Gastrocnemius medialis (tissue), 4 donors: ENCODE measurements at regions not wholly inside any gene's neighbourhood (a gene's known extent, or its start where the extent isn't known, plus 50 kb on each side); places are given as distances from the start of the nearest gene placed in this dataset.

Source experiments
- ATAC-seq, 2 donors: fragments of 150-250 bp; one replicate each; pipeline ENCODE4 v1.9.1; 2016
- DNase-seq, 2 donors: peaks; one replicate each; pipeline ENCODE4 v3.0.0-alpha.2; 2019
- H3K27ac ChIP-seq, 4 donors: fragments of 200-600 bp; sonication (generic); 1 replicate in 1 of 4; 2 replicates in 3 of 4; pipeline ENCODE4 v1.5.1; 2016 to 2018; ENCODE audit warnings: mild to moderate bottlenecking in 2 of 4, moderate library complexity in 1 of 4
- H3K27me3 ChIP-seq, 3 donors: fragments of 200-600 bp; sonication (generic) in 2 of 3; 1 replicate in 1 of 3; 2 replicates in 2 of 3; pipeline versions ENCODE4 v1.5.1 to v1.6.0; 2016 to 2019; ENCODE audit warnings: mild to moderate bottlenecking in 1 of 3, moderate library complexity in 1 of 3
- H3K36me3 ChIP-seq, 2 donors: fragments of 200-600 bp; sonication (generic) in 1 of 2; one replicate each; pipeline ENCODE4 v1.5.1; 2017 to 2018
- H3K4me1 ChIP-seq, 2 donors: fragments of 200-600 bp; sonication (generic) in 1 of 2; one replicate each; pipeline ENCODE4 v1.5.1; 2016 to 2017; ENCODE audit warnings: mild to moderate bottlenecking in 2 of 2
- H3K4me3 ChIP-seq, 4 donors: fragments of 200-600 bp; sonication (generic) in 3 of 4; 1 replicate in 1 of 4; 2 replicates in 3 of 4; pipeline ENCODE4 v1.5.1; 2016 to 2019; ENCODE audit warnings: mild to moderate bottlenecking in 2 of 4
- H3K9me3 ChIP-seq, 3 donors: fragments of 200-600 bp; sonication (generic) in 2 of 3; 1 replicate in 1 of 3; 2 replicates in 2 of 3; pipeline ENCODE4 v1.5.1; 2016 to 2019
- CTCF ChIP-seq, 5 experiments: fragments of 450-650 bp in 3 of 5; fragments of 200-600 bp in 2 of 5; sonication (generic) in 2 of 5; IDR thresholded peaks in 4 of 5; conservative IDR thresholded peaks in 1 of 5; 1 replicate in 4 of 5; 2 replicates in 1 of 5; pipeline ENCODE4 v1.5.1; 2016 to 2019; ENCODE audit warnings: antibody characterized with exemption in 5 of 5, mild to moderate bottlenecking in 3 of 5, moderate library complexity in 3 of 5
- POLR2A ChIP-seq, 2 donors: fragments of 450-650 bp; IDR thresholded peaks; one replicate each; pipeline ENCODE4 v1.6.1; 2017; ENCODE audit warnings: antibody characterized with exemption in 2 of 2, mild to moderate bottlenecking in 2 of 2, moderate library complexity in 2 of 2
- in situ Hi-C, 4 donors: fragments of 200-750 bp; cut with MboI; loops; one replicate each; pipeline versions ENCODE4 v1.15.0 to v1.8.0; 2017; ENCODE audit warnings: low sequenced_read_pairs in 4 of 4
- intact Hi-C: fragments of 100-400 bp; cut with DNase I; formaldehyde crosslinking; loops from one replicate; pipeline ENCODE4 v1.15.1; 2023; ENCODE audit warnings: low total_unique reads

- no peaks in the 10 kb centered on the region for H3K27me3 ChIP-seq
- no peak overlapping the region for H3K4me3 ChIP-seq
- ATAC-seq (no peak), DNase-seq (no peak)
- no peak overlapping the region for H3K27ac ChIP-seq
- H3K9me3 ChIP-seq = no peaks in the 10 kb centered on the region
- TF ChIP-seq POLR2A (IDR thresholded peaks at IDR 0.05) (no peak), CTCF (IDR thresholded peaks at IDR 0.05 in 4 of 5, conservative IDR thresholded peaks at IDR 0.05 in 1 of 5) (no peak)
- no peaks in the 10 kb centered on the region for H3K36me3 ChIP-seq
- H3K4me1 ChIP-seq = no peaks in the 10 kb centered on the region
- intact Hi-C loops (no loop called here), in situ Hi-C loops (no loop called here)
These were observed 1362.8 kb downstream of the ROBO2 start for GRCh38 chr3:78402720-78403119.

DNA sequence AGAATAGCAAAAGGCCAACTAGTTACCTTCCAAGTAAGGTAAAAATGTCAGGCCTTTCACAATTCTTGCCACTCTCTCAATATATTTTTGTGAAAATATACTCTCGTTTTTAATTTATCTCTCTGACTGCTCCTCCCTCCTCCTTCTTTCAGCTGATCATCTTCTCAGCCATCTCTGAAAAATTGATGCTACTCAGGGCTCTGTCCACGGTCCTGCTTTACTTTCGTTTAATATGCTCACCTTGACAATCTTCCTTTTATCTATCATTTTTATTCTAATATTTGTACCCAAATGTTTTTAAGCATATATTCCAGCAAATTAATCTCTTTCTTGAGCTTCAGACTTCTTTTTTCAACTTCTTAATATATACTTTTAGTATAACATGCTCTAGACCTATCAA is 1362.1 kb downstream of the ROBO1 start:
- H3K4me1 ChIP-seq = no peaks in the 10 kb centered on the region
- TF ChIP-seq CTCF (IDR thresholded peaks at IDR 0.05 in 4 of 5, conservative IDR thresholded peaks at IDR 0.05 in 1 of 5) (no peak), POLR2A (IDR thresholded peaks at IDR 0.05) (no peak)
- in situ Hi-C loops = no loop called here
- H3K27ac ChIP-seq = no peak overlapping the region
- ATAC-seq = no peak
- H3K36me3 ChIP-seq = no peaks in the 10 kb centered on the region
- intact Hi-C loops = no loop called here
- no peaks in the 10 kb centered on the region for H3K27me3 ChIP-seq
- no peak overlapping the region for H3K4me3 ChIP-seq
- no peak for DNase-seq
- H3K9me3 ChIP-seq = no peaks in the 10 kb centered on the region

- H3K27ac ChIP-seq = no peak overlapping the region
- TF ChIP-seq POLR2A (IDR thresholded peaks at IDR 0.05) (no peak), CTCF (IDR thresholded peaks at IDR 0.05 in 4 of 5, conservative IDR thresholded peaks at IDR 0.05 in 1 of 5) (no peak)
- no peak overlapping the region for H3K4me3 ChIP-seq
- no peak for DNase-seq
- H3K27me3 ChIP-seq = no peaks in the 10 kb centered on the region
- ATAC-seq = no peak
- H3K4me1 ChIP-seq = no peaks in the 10 kb centered on the region
- in situ Hi-C loops (no loop called here), intact Hi-C loops (no loop called here)
- H3K36me3 ChIP-seq = no peaks in the 10 kb centered on the region
- H3K9me3 ChIP-seq = no peaks in the 10 kb centered on the region
These were observed 1361.4 kb downstream of the ROBO1 start for GRCh38 chr3:78406396-78406795.

DNA sequence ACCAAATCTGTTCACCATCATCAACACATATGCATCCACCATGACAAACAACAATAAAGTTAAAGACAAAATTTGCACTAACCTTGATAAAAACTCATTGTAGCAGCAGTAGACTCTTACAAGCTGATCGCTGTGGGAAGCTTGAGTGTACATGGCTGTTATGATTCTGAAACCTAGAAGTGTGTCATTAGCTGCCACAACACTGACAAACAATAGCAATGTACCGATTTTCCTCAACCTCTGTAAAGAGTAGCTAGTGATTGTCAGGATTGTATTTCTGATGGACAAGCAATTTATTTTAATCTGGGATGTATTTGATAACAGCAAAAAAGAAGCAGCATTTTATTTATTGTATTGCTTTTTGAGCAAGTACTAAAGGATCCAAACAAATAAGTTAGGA is 1357.7 kb downstream of the ROBO1 start:
- H3K9me3 ChIP-seq = no peaks in the 10 kb centered on the region
- H3K27ac ChIP-seq = no peak overlapping the region
- DNase-seq (no peak), ATAC-seq (no peak)
- H3K36me3 ChIP-seq = no peaks in the 10 kb centered on the region
- H3K4me1 ChIP-seq = no peaks in the 10 kb centered on the region
- intact Hi-C loops (no loop called here), in situ Hi-C loops (no loop called here)
- H3K27me3 ChIP-seq = no peaks in the 10 kb centered on the region
- H3K4me3 ChIP-seq = no peak overlapping the region
- no peak for TF ChIP-seq POLR2A (IDR thresholded peaks at IDR 0.05)
- TF ChIP-seq CTCF (IDR thresholded peaks at IDR 0.05 in 4 of 5, conservative IDR thresholded peaks at IDR 0.05 in 1 of 5) = no peak

- H3K4me1 ChIP-seq = no peaks in the 10 kb centered on the region
- H3K4me3 ChIP-seq = no peak overlapping the region
- DNase-seq (no peak), ATAC-seq (no peak)
- in situ Hi-C loops (no loop called here), intact Hi-C loops (no loop called here)
- no peak overlapping the region for H3K27ac ChIP-seq
- H3K36me3 ChIP-seq = no peaks in the 10 kb centered on the region
- no peak for TF ChIP-seq POLR2A (IDR thresholded peaks at IDR 0.05)
- no peak for TF ChIP-seq CTCF (IDR thresholded peaks at IDR 0.05 in 4 of 5, conservative IDR thresholded peaks at IDR 0.05 in 1 of 5)
- H3K9me3 ChIP-seq = no peaks in the 10 kb centered on the region
- H3K27me3 ChIP-seq = no peaks in the 10 kb centered on the region
These were observed 1353.5 kb downstream of the ROBO1 start for GRCh38 chr3:78414261-78414660.
